Cardiac muscle cell (in vitro differentiated cells and primary cell): ENCODE measurements at regions not wholly inside any gene's neighbourhood (a gene's known extent, or its start where the extent isn't known, plus 50 kb on each side); places are given as distances from the start of the nearest gene placed in this dataset.
A peak's percentile ranks its signal among the peaks of the same experiment; 100 is the strongest.

Experiments
- DNase-seq, 2 donors: peaks; one replicate each; pipeline versions ENCODE4 v3.0.0 to v3.0.0-alpha.2; 2010 to 2017; ENCODE audit warnings: low read depth in 1 of 2, low spot score in 1 of 2
- H3K27ac ChIP-seq: fragments of 200-600 bp; sonication (generic); 2 replicates; pipeline ENCODE4 v1.5.1; 2016
- H3K27me3 ChIP-seq: fragments of 200-600 bp; sonication (generic); 2 replicates; pipeline ENCODE4 v1.6.0; 2016; ENCODE audit warnings: control low read depth
- H3K36me3 ChIP-seq: fragments of 200-600 bp; sonication (generic); 2 replicates; pipeline ENCODE4 v1.5.1; 2016; ENCODE audit warnings: control low read depth
- H3K4me1 ChIP-seq: fragments of 200-600 bp; sonication (generic); 2 replicates; pipeline ENCODE4 v1.8.1; 2017; ENCODE audit warnings: low read depth, mild to moderate bottlenecking, mixed run types
- H3K4me3 ChIP-seq: fragments of 200-600 bp; sonication (generic); 2 replicates; pipeline ENCODE4 v1.5.1; 2016; ENCODE audit warnings: mild to moderate bottlenecking
- H3K9me3 ChIP-seq: fragments of 200-600 bp; sonication (generic); 2 replicates; pipeline ENCODE4 v1.5.1; 2017; ENCODE audit warnings: low read depth, mild to moderate bottlenecking, control low read depth
- TF ChIP-seq, protein P1 (sequence below): IDR thresholded peaks from 2 replicates; pipeline ENCODE4 v1.5.1; 2012; ENCODE audit warnings: low read depth, mild to moderate bottlenecking, low read length

GRCh38 chr7:19378345-19378714 lies 233.1 kb upstream of the FERD3L start:
- TF ChIP-seq, protein P1, sequence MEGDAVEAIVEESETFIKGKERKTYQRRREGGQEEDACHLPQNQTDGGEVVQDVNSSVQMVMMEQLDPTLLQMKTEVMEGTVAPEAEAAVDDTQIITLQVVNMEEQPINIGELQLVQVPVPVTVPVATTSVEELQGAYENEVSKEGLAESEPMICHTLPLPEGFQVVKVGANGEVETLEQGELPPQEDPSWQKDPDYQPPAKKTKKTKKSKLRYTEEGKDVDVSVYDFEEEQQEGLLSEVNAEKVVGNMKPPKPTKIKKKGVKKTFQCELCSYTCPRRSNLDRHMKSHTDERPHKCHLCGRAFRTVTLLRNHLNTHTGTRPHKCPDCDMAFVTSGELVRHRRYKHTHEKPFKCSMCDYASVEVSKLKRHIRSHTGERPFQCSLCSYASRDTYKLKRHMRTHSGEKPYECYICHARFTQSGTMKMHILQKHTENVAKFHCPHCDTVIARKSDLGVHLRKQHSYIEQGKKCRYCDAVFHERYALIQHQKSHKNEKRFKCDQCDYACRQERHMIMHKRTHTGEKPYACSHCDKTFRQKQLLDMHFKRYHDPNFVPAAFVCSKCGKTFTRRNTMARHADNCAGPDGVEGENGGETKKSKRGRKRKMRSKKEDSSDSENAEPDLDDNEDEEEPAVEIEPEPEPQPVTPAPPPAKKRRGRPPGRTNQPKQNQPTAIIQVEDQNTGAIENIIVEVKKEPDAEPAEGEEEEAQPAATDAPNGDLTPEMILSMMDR: no peak
- peaks cover 11% of the 10 kb centered on the region for H3K4me1 ChIP-seq
- no peak for DNase-seq
- H3K27me3 ChIP-seq: no peaks in the 10 kb centered on the region
- no peaks in the 10 kb centered on the region for H3K36me3 ChIP-seq
- no peak overlapping the region for H3K27ac ChIP-seq
- H3K9me3 ChIP-seq: no peaks in the 10 kb centered on the region
- no peak overlapping the region for H3K4me3 ChIP-seq

DNA sequence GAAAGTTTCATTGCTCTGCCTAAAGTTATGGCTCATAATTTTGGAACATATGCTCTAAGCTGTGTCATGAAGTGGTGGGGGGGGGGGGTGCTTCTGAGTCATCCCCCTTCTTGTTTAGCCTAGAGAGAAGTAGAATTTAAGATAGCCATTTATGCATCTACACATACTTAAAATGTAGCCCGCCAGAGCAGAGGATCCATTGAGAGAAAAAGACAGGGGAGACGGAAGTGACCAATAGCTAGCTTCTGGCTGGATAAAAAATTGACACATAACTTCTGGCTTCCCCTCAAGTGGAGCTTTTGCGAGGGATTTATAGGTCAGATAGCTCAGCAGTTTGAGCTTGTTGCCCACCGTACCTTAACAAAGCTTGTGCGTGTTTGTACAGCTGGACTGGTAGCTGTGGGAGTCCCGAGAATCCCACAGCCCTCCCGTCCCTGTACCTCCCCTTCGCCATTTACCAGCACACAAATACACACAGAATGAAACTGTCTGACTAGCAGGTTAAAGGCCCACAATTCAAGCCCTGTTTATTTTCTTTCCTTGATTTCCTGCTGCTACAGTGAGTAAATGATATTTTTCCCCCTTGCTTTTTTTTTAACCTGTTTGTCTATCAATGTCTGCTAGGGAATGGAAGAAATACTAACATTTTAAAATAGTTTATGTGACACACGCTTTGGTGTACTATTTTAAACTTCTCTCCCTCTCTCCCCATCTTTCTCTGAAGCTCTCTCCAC lies 232.6 kb upstream of the FERD3L start:
- Histone ChIP-seq H3K4me1 (peaks cover 11% of the 10 kb centered on the region), H3K27ac (no peak overlapping the region), H3K4me3 (no peak overlapping the region), H3K27me3 (no peaks in the 10 kb centered on the region), H3K36me3 (no peaks in the 10 kb centered on the region), H3K9me3 (no peaks in the 10 kb centered on the region)
- TF ChIP-seq, protein P1: no peak
- DNase-seq: peak in 1 of 2 donors; percentile 66

GRCh38 chr7:19376538-19376937 lies 231.3 kb upstream of the FERD3L start:
- peak in 1 of 2 donors; percentile 42 for DNase-seq
- Histone ChIP-seq H3K27ac (no peak overlapping the region), H3K36me3 (no peaks in the 10 kb centered on the region), H3K4me3 (no peak overlapping the region), H3K9me3 (no peaks in the 10 kb centered on the region), H3K27me3 (no peaks in the 10 kb centered on the region), H3K4me1 (peaks cover 11% of the 10 kb centered on the region)
- TF ChIP-seq, protein P1: no peak

- Histone ChIP-seq H3K4me3 (no peak overlapping the region), H3K9me3 (no peaks in the 10 kb centered on the region), H3K27ac (no peak overlapping the region), H3K27me3 (no peaks in the 10 kb centered on the region), H3K4me1 (peaks cover 11% of the 10 kb centered on the region), H3K36me3 (no peaks in the 10 kb centered on the region)
- TF ChIP-seq, protein P1: no peak
- DNase-seq: no peak
Measured at GRCh38 chr7:19375976-19376375, 230.8 kb upstream of the FERD3L start.

DNA sequence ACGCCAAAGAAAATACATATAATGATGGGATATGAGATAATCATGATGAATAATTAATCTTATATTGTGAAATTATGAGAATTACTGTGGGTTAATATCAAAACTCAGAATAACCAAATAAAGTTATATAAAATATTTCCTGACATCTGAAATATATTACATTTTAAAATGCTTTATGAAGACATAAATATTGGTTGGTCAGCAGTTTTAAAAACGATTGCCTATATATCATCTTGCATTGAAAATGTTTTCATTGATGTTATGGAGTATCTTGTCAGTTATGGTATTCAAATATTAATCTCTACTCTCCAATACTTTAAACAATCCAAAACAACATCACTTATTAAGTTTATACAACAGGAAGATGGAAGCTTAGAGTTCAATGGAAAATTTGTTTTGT lies 228.1 kb upstream of the FERD3L start:
- Histone ChIP-seq H3K27ac (no peak overlapping the region), H3K36me3 (no peaks in the 10 kb centered on the region), H3K27me3 (no peaks in the 10 kb centered on the region), H3K4me1 (peaks cover 11% of the 10 kb centered on the region), H3K4me3 (no peak overlapping the region), H3K9me3 (no peaks in the 10 kb centered on the region)
- DNase-seq: no peak
- TF ChIP-seq, protein P1: no peak
